Vagina (tissue), 2 donors: ENCODE measurements at regions not wholly inside any gene's neighbourhood (a gene's known extent, or its start where the extent isn't known, plus 50 kb on each side); places are given as distances from the start of the nearest gene placed in this dataset.

Experiments
- DNase-seq, 2 donors: peaks; one replicate each; pipeline ENCODE4 v3.0.0-alpha.2; 2017; ENCODE audit errors: extremely low spot score in 2 of 2
- H3K27ac ChIP-seq: fragments of 200-600 bp; sonication (generic); one replicate; pipeline ENCODE4 v1.5.1; 2019
- H3K27me3 ChIP-seq: fragments of 200-600 bp; sonication (generic); one replicate; pipeline ENCODE4 v1.5.1; 2019
- H3K36me3 ChIP-seq, 2 donors: fragments of 200-600 bp; sonication (generic); one replicate each; pipeline ENCODE4 v1.5.1; 2017 to 2019
- H3K4me1 ChIP-seq: fragments of 200-600 bp; sonication (generic); one replicate; pipeline ENCODE4 v1.5.1; 2019
- H3K4me3 ChIP-seq, 2 donors: fragments of 200-600 bp; sonication (generic); 1 replicate in 1 of 2; 2 replicates in 1 of 2; pipeline ENCODE4 v1.5.1; 2016 to 2019
- H3K9me3 ChIP-seq: fragments of 200-600 bp; sonication (generic); one replicate; pipeline ENCODE4 v1.5.1; 2019
- CTCF ChIP-seq, 3 experiments: fragments of 450-650 bp in 2 of 3; fragments of 200-600 bp in 1 of 3; sonication (generic) in 1 of 3; IDR thresholded peaks; one replicate each; pipeline ENCODE4 v1.5.1; 2017 to 2019; ENCODE audit warnings: antibody characterized with exemption in 3 of 3, mild to moderate bottlenecking in 2 of 3, moderate library complexity in 2 of 3
- POLR2A ChIP-seq, 2 donors: fragments of 450-650 bp; IDR thresholded peaks; one replicate each; pipeline ENCODE4 v1.6.1; 2017; ENCODE audit warnings: antibody characterized with exemption in 2 of 2, mild to moderate bottlenecking in 2 of 2, moderate library complexity in 2 of 2
- POLR2AphosphoS5 ChIP-seq, 2 donors: sonication (generic); formaldehyde crosslinking; IDR thresholded peaks; one replicate each; pipeline ENCODE4 v1.9.0; 2017; ENCODE audit warnings: antibody characterized with exemption in 2 of 2, mild to moderate bottlenecking in 2 of 2, low read depth in 1 of 2; ENCODE audit not compliant: insufficient read depth in 1 of 2
- intact Hi-C: fragments of 100-400 bp; cut with DNase I; formaldehyde crosslinking; loops from one replicate; pipeline ENCODE4 v1.15.1; 2023

GRCh38 chr2:48912110-48912509, 156.6 kb upstream of the LHCGR start:
- DNase-seq: no peak
- H3K36me3 ChIP-seq: no peaks in the 10 kb centered on the region
- H3K9me3 ChIP-seq: no peaks in the 10 kb centered on the region
- intact Hi-C loops: no loop called here
- no peaks in the 10 kb centered on the region for H3K4me1 ChIP-seq
- H3K27ac ChIP-seq: no peak overlapping the region
- no peak overlapping the region for H3K4me3 ChIP-seq
- TF ChIP-seq POLR2A (IDR thresholded peaks at IDR 0.05) (no peak), CTCF (IDR thresholded peaks at IDR 0.05) (no peak), POLR2AphosphoS5 (IDR thresholded peaks at IDR 0.05; ENCODE audit: insufficient read depth in 1 of 2, low read depth in 1 of 2) (no peak)
- H3K27me3 ChIP-seq: no peaks in the 10 kb centered on the region

- DNase-seq: no peak
- intact Hi-C loops: no loop called here
- TF ChIP-seq CTCF (IDR thresholded peaks at IDR 0.05) (no peak), POLR2AphosphoS5 (IDR thresholded peaks at IDR 0.05; ENCODE audit: insufficient read depth in 1 of 2, low read depth in 1 of 2) (no peak), POLR2A (IDR thresholded peaks at IDR 0.05) (no peak)
Observed at GRCh38 chr2:48910961-48911360, 155.4 kb upstream of the LHCGR start.

DNA sequence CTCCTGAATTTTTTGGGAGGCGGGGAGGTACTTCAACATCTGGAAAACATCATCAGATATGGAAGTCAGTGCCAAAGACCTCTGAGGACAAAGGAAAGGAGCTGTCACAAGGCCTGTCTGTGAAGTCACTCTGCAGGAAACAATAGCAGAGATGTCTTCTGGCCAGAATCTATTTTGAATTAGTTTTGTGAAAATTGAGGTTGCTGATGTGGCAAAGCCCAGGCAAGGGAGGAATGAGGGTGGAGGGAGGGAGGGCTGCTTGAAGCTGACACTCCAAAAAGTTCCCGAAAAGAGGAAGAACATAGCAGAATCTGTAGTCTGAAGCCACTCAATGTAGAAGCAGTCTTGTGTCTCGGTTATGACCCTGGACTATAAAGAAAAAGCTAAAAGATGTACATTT, 151.1 kb upstream of the LHCGR start:
- no peaks in the 10 kb centered on the region for H3K4me1 ChIP-seq
- no peak for DNase-seq
- no peaks in the 10 kb centered on the region for H3K9me3 ChIP-seq
- H3K27ac ChIP-seq: no peak overlapping the region
- no peak overlapping the region for H3K4me3 ChIP-seq
- no peaks in the 10 kb centered on the region for H3K27me3 ChIP-seq
- no peak for TF ChIP-seq CTCF (IDR thresholded peaks at IDR 0.05)
- no peaks in the 10 kb centered on the region for H3K36me3 ChIP-seq
- intact Hi-C loops: no loop called here

More at GRCh38 chr2:48910961-48911360, 155.4 kb upstream of the LHCGR start:
- Histone ChIP-seq H3K4me3 (no peak overlapping the region), H3K36me3 (no peaks in the 10 kb centered on the region), H3K27ac (no peak overlapping the region), H3K9me3 (no peaks in the 10 kb centered on the region), H3K27me3 (no peaks in the 10 kb centered on the region), H3K4me1 (no peaks in the 10 kb centered on the region)

DNA sequence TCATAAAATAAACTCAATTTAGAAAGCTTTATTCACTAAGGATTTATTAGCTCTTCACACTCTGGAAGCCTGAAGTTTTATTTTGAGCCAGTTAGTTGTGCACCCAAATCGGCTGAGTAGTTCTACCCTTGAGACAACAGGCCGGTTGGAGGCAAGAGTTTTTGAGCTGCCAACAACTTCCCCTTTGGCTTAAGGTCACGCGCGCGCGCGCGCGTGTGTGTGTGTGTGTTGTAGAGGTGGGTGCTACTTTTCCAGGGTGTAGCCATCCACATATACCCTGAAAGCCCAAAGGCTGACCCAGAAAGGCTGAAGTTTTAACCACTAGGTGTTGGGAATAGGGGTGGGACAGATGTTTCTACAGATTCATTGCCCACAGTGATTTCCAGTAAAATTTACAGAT, 150.2 kb upstream of the LHCGR start:
- Histone ChIP-seq H3K27me3 (no peaks in the 10 kb centered on the region), H3K36me3 (no peaks in the 10 kb centered on the region), H3K9me3 (no peaks in the 10 kb centered on the region), H3K4me3 (no peak overlapping the region), H3K27ac (no peak overlapping the region), H3K4me1 (no peaks in the 10 kb centered on the region)
- no peak for DNase-seq
- no peak for TF ChIP-seq POLR2AphosphoS5 (IDR thresholded peaks at IDR 0.05; ENCODE audit: insufficient read depth in 1 of 2, low read depth in 1 of 2)
- no peak for TF ChIP-seq POLR2A (IDR thresholded peaks at IDR 0.05)
- TF ChIP-seq CTCF (IDR thresholded peaks at IDR 0.05): no peak
- intact Hi-C loops: no loop called here

DNA sequence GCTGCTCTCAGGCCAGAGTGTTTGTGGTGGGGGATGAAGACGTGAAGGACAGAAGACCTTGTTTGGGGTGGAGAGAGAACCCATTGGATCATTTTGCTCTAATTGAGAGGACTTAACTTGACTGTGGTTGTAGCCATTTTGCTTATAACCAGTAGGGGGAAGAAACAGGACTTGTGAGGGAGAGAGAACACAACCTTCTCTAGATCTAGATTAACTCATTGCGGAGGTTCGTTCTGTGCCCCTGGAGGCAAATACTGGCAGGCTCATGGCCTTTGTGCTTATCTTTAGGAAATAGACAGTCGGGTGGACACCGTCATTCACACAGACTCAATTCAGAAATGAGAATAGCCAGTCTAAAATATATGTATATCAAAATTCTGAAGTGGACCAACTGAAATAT, 147.0 kb upstream of the LHCGR start:
- Histone ChIP-seq H3K27ac (no peak overlapping the region), H3K27me3 (no peaks in the 10 kb centered on the region), H3K36me3 (no peaks in the 10 kb centered on the region), H3K4me1 (no peaks in the 10 kb centered on the region), H3K4me3 (no peak overlapping the region), H3K9me3 (no peaks in the 10 kb centered on the region)
- DNase-seq: no peak
- TF ChIP-seq POLR2A (IDR thresholded peaks at IDR 0.05) (no peak), POLR2AphosphoS5 (IDR thresholded peaks at IDR 0.05; ENCODE audit: insufficient read depth in 1 of 2, low read depth in 1 of 2) (no peak), CTCF (IDR thresholded peaks at IDR 0.05) (no peak)
- intact Hi-C loops: no loop called here
